SK-N-MC (cell line): ENCODE measurements at regions not wholly inside any gene's neighbourhood (a gene's known extent, or its start where the extent isn't known, plus 50 kb on each side); places are given as distances from the start of the nearest gene placed in this dataset.

Experiments
- EZH2 ChIP-seq: fragments of 200-600 bp; sonication (generic); IDR thresholded peaks from one replicate; pipeline ENCODE4 v1.6.1; 2017; ENCODE audit warnings: antibody characterized with exemption
- FOXP2 ChIP-seq: optimal IDR thresholded peaks from 2 replicates; pipeline ENCODE3; 2011; ENCODE audit warnings: mild to moderate bottlenecking, moderate library complexity; ENCODE audit not compliant: insufficient read depth; ENCODE audit errors: extremely low read length, control extremely low read depth
- POLR2AphosphoS5 ChIP-seq: IDR thresholded peaks from 2 replicates; pipeline ENCODE4 v1.6.1; 2012; ENCODE audit warnings: mild to moderate bottlenecking, low read depth, low read length, borderline replicate concordance

DNA sequence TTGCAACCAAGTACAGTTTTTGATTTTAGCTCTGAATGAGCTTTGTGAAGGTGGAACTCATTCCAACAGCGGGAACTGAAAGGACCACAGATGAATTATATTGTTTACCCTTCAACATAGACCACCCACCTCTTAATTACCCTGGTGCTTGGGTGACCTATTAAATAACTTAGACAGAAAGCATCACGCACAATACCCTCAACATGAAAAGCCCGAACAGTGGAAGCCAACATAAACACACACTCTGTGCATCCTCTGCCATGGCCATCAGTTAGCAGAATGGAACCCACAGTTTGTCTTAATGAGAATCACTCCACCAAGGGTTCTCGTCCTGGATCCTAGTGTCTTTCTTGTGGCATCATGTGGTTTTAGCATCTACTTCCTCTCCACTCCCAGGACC lies 60.5 kb downstream of the FOXF2 start:
- TF ChIP-seq POLR2AphosphoS5 (no peak), EZH2 (no peak), FOXP2 (no peak)
